HuH-7.5 (cell line): ENCODE measurements at regions not wholly inside any gene's neighbourhood (a gene's known extent, or its start where the extent isn't known, plus 50 kb on each side); places are given as distances from the start of the nearest gene placed in this dataset.
"Not testable (repeated sequence)": the region's sequence is repeated elsewhere in the genome, so short reads cannot be mapped to it uniquely, and the experiment has no call there.

Experiments
- DNase-seq: peaks from one replicate; pipeline ENCODE4 v3.0.0; 2011; ENCODE audit warnings: low spot score

DNA sequence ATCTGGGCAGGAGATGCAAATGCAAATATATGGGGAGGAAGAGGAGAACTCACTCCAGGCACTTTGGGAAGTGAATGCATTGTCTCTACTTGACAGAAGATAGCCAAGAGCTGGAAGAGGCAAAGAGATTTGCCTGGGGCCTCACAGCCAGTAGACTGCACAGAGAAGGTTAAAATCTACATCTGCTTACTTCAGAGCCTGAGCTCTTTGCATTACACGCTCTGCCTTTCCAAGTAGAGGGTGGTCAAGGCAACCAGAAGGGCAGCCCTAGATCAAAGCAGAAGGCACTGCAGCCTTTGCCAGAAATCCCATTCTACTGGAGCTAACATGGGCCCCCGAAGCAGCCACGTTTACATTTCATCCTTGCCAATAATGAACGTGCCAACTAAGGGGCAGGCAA, 407.2 kb upstream of the CCL2 start:
- no peak for DNase-seq

- DNase-seq, result no peak
Observed at GRCh38 chr17:33848433-33848832, 406.7 kb upstream of the CCL2 start.

- no peak for DNase-seq
Observed at GRCh38 chr17:33854596-33854995, 400.5 kb upstream of the CCL2 start.

DNA sequence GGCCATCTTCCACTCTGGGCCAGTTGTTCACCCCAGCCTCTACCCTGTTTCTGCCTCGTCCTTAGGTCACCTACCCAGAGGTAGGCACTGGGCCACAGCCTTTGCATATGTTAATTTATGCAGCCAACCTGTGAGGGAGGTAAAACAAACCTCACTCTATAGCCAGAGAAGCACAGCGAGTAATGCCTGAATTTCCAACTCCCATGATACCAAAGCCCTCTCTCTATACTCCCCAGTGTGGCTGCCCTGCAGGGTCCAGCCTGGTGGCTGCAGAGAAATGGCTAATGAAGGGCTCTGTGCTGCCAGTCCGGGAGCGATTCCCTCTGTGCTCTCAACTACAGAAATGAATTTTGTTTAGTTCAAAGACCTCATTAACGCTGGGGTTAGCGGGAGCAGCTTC, 397.0 kb upstream of the CCL2 start:
- no peak for DNase-seq

GRCh38 chr17:33858682-33859081, 396.4 kb upstream of the CCL2 start:
- no peak for DNase-seq

GRCh38 chr17:33862772-33863602, 392.1 kb upstream of the CCL2 start:
- no peak for DNase-seq

- DNase-seq, result no peak
Observed at GRCh38 chr17:33864758-33865229, 390.3 kb upstream of the CCL2 start.

GRCh38 chr17:33868899-33869298, 386.2 kb upstream of the CCL2 start:
- DNase-seq, result no peak

GRCh38 chr17:33870936-33871335, 384.1 kb upstream of the CCL2 start:
- no peak for DNase-seq

- no peak for DNase-seq
Observed at GRCh38 chr17:33871720-33872540, 383.2 kb upstream of the CCL2 start.

- DNase-seq, result no peak
Observed at GRCh38 chr17:33873201-33873617, 381.9 kb upstream of the CCL2 start.

- no peak for DNase-seq
Observed at GRCh38 chr17:33874617-33875060, 380.4 kb upstream of the CCL2 start.

GRCh38 chr17:33875973-33876372, 379.1 kb upstream of the CCL2 start:
- DNase-seq, result no peak

GRCh38 chr17:33882273-33882672, 372.8 kb upstream of the CCL2 start:
- not testable (repeated sequence) for DNase-seq

- not testable (repeated sequence) for DNase-seq
Observed at GRCh38 chr17:33882677-33883076, 372.4 kb upstream of the CCL2 start.

GRCh38 chr17:33888455-33888854, 366.6 kb upstream of the CCL2 start:
- DNase-seq, result no peak

DNA sequence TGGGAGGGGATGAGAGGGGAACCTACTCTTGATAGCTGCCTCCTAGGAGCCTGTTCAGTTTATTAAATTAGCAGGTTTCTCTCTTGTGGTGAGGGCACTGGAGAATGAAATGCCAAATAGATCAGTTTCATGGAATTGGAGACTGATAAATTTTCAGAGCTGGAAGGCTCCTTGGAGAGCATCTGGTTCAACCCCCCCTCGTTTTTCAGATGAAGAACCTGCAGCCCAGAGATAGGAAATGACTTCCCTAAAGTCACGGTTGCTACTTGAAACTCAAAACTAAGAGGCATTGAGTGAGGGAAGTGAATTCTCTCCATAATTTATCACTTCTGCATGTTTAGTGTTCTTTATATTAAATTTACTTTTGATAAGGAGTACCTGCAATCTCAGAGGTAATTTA, 366.0 kb upstream of the CCL2 start:
- DNase-seq, result no peak

- no peak for DNase-seq
Observed at GRCh38 chr17:33889766-33890165, 365.3 kb upstream of the CCL2 start.

GRCh38 chr17:33892717-33893591, 362.1 kb upstream of the CCL2 start:
- no peak for DNase-seq

GRCh38 chr17:33895491-33895890, 359.6 kb upstream of the CCL2 start:
- no peak for DNase-seq

- no peak for DNase-seq
Observed at GRCh38 chr17:33896263-33896662, 358.8 kb upstream of the CCL2 start.

GRCh38 chr17:33901085-33901484, 354.0 kb upstream of the CCL2 start:
- no peak for DNase-seq
